T-cell (primary cell): ENCODE measurements at regions not wholly inside any gene's neighbourhood (a gene's known extent, or its start where the extent isn't known, plus 50 kb on each side); places are given as distances from the start of the nearest gene placed in this dataset.

Source experiments
- ATAC-seq, 4 experiments: fragments of 200-7000 bp in 3 of 4; fragments of 150-1000 bp in 1 of 4; cut with Tn5 transposase; replicated peaks in 1 of 4; 1 replicate in 3 of 4; 2 replicates in 1 of 4; pipeline ENCODE4 v1.10.0; 2021; ENCODE audit warnings: moderate library complexity in 3 of 4, mild to moderate bottlenecking in 2 of 4, moderate number of reproducible peaks in 1 of 4
- CTCF ChIA-PET, 2 donors: fragments of 300-600 bp; sonication (Branson Sonifier 250); formaldehyde crosslinking; loops; one replicate each; lab custom pipeline; 2022; ENCODE audit warnings: antibody characterized with exemption in 2 of 2; lab: Charles Lee
- POLR2A ChIA-PET, 2 donors: fragments of 300-600 bp; sonication (Branson Sonifier 250); formaldehyde crosslinking; loops; one replicate each; lab custom pipeline; 2022; ENCODE audit warnings: antibody characterized with exemption in 2 of 2; lab: Charles Lee
- DNase-seq, 35 experiments: peaks; one replicate each; pipeline versions ENCODE4 v3.0.0 to v3.0.0-alpha.2; 2013 to 2023
- H3K27ac ChIP-seq: one replicate; pipeline ENCODE4 v1.5.1; 2013; ENCODE audit warnings: low read length
- H3K27me3 ChIP-seq, 2 experiments: replicated peaks in 1 of 2; 1 replicate in 1 of 2; 2 replicates in 1 of 2; pipeline versions ENCODE4 v1.6.1 to v1.7.0; 2013; ENCODE audit warnings: low read length in 1 of 2, mixed read lengths in 1 of 2; ENCODE audit not compliant: control insufficient read depth in 2 of 2, insufficient read depth in 2 of 2; ENCODE audit errors: extremely low read depth in 1 of 2
- H3K36me3 ChIP-seq, 2 donors: 1 replicate in 1 of 2; 2 replicates in 1 of 2; pipeline versions ENCODE4 v1.6.1 to v1.7.0; 2013; ENCODE audit warnings: low read length in 1 of 2; ENCODE audit not compliant: control insufficient read depth in 2 of 2, insufficient read depth in 1 of 2; ENCODE audit errors: extremely low read depth in 1 of 2
- H3K4me1 ChIP-seq, 2 experiments: 1 replicate in 1 of 2; 2 replicates in 1 of 2; pipeline versions ENCODE4 v1.6.1 to v1.7.0; 2013; ENCODE audit warnings: low read length in 2 of 2, mixed read lengths in 1 of 2; ENCODE audit not compliant: insufficient read depth in 2 of 2, control insufficient read depth in 1 of 2; ENCODE audit errors: extremely low read depth in 1 of 2
- H3K4me3 ChIP-seq, 2 donors: 1 replicate in 1 of 2; 2 replicates in 1 of 2; pipeline versions ENCODE4 v1.5.1 to v1.7.0; 2013; ENCODE audit warnings: mild to moderate bottlenecking in 2 of 2, low read length in 1 of 2, moderate library complexity in 1 of 2; ENCODE audit not compliant: control insufficient read depth in 1 of 2; ENCODE audit errors: extremely low read depth in 1 of 2
- H3K9me3 ChIP-seq: 2 replicates; pipeline ENCODE4 v1.7.0; 2013
- H3K27ac Mint-ChIP-seq, 2 donors: one replicate each; pipeline ENCODE4 v1.8.0; 2020 to 2021; ENCODE audit warnings: mild to moderate bottlenecking in 2 of 2, mixed read lengths in 2 of 2
- H3K27me3 Mint-ChIP-seq, 2 donors: one replicate each; pipeline ENCODE4 v1.8.0; 2021 to 2022; ENCODE audit warnings: mixed read lengths in 2 of 2
- H3K36me3 Mint-ChIP-seq: one replicate; pipeline ENCODE4 v1.8.0; 2021; ENCODE audit warnings: mixed read lengths
- H3K4me1 Mint-ChIP-seq, 3 donors: one replicate each; pipeline ENCODE4 v1.8.0; 2020 to 2022; ENCODE audit warnings: mixed read lengths in 3 of 3, mild to moderate bottlenecking in 1 of 3
- H3K4me3 Mint-ChIP-seq, 3 donors: one replicate each; pipeline ENCODE4 v1.8.0; 2020 to 2022; ENCODE audit warnings: mild to moderate bottlenecking in 3 of 3, mixed read lengths in 3 of 3, moderate library complexity in 3 of 3
- H3K9me3 Mint-ChIP-seq, 3 donors: one replicate each; pipeline ENCODE4 v1.8.0; 2020 to 2022; ENCODE audit warnings: mixed read lengths in 3 of 3
- WGBS: methylation state at CpG from one replicate; pipeline ENCODE4 v1.1.5; 2013; ENCODE audit warnings: missing lambda C conversion rate; ENCODE audit not compliant: insufficient coverage; 5-methylcytosine and 5-hydroxymethylcytosine counted together

DNA sequence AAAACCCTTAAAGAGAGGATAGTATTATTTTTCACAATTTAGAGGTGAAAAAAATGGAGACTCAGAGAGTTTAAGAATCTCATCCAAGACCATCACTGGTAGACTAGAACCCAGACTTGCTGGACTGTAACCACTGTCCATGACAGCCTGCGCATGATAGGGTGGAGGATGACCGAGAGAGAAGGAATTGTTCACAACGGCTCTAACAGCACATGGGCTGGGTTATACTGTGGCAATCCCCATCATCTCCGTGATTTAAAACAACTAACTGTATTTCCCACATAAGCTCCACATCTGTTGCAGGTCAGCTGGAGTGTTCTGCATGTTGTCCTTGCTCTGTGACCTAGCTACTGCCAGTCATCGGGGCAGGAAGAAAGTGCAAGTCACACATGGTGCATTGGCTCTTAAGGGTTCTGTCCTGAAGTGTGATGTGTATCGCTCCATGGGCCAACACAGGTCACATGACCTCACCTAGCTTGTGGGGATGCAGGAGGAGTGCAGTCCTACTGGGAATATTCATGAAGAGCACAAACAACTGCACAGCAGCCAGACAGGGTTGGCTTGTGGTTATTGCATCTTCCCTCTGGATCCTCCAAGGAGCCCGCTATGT, 131.2 kb upstream of the MPHOSPH6 start:
- CTCF ChIA-PET = no interaction called here
- peaks cover 0 to 4% (median 0%) of the 10 kb centered on the region in 3 donors for H3K9me3 Mint-ChIP-seq
- no peak for DNase-seq
- Histone ChIP-seq H3K4me3 (no peak overlapping the region), H3K36me3 (no peaks in the 10 kb centered on the region), H3K27me3 (peaks cover 0 to 3% of the 10 kb centered on the region in 2 experiments), H3K9me3 (no peaks in the 10 kb centered on the region), H3K4me1 (no peaks in the 10 kb centered on the region), H3K27ac (no peak overlapping the region)
- H3K36me3 Mint-ChIP-seq = no peaks in the 10 kb centered on the region
- no peak overlapping the region for H3K4me3 Mint-ChIP-seq
- POLR2A ChIA-PET = no interaction called here
- WGBS = 95% methylated on average over 5 of the region's 7 CpGs
- no peak for ATAC-seq
- H3K4me1 Mint-ChIP-seq = no peaks in the 10 kb centered on the region
- no peaks in the 10 kb centered on the region for H3K27me3 Mint-ChIP-seq
- no peak overlapping the region for H3K27ac Mint-ChIP-seq

DNA sequence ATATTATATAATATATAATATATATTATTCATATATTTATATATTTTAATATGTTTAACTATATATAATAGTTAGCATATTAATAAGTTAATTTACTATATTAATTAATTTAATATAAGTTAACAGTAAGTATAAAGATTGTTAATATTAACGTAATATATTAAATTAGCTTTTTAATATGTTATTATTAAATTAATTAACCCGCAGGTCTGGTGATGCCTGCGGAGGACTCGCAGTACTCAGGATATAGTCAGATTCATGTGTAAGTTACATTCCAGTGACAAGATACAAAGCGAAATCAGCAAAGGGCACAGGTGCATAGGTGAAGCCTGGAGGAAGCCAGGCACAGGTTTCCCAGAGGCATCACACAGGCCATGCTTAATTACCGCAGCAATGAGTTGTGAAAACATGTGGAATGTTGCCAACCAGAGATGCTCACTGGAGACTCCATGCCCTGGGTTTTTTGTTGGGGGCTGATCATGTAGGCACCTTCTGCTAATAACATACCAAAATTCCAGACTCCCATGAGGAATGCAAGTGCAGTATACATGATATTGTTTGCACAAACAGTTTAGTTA, 130.4 kb upstream of the MPHOSPH6 start:
- ATAC-seq = no peak
- no peak overlapping the region for H3K4me3 Mint-ChIP-seq
- H3K27ac Mint-ChIP-seq = no peak overlapping the region
- no peaks in the 10 kb centered on the region for H3K4me1 Mint-ChIP-seq
- H3K36me3 Mint-ChIP-seq = no peaks in the 10 kb centered on the region
- ChIA-PET CTCF (no interaction called here), POLR2A (no interaction called here)
- H3K9me3 Mint-ChIP-seq = peaks cover 0 to 4% (median 0%) of the 10 kb centered on the region in 3 donors
- 100% methylated on average over 2 of the region's 6 CpGs for WGBS
- H3K27ac ChIP-seq = no peak overlapping the region
- H3K9me3 ChIP-seq = no peaks in the 10 kb centered on the region
- H3K4me1 ChIP-seq = no peaks in the 10 kb centered on the region
- no peak overlapping the region for H3K4me3 ChIP-seq
- H3K27me3 ChIP-seq = peaks cover 0 to 3% of the 10 kb centered on the region in 2 experiments
- H3K27me3 Mint-ChIP-seq = no peaks in the 10 kb centered on the region
- H3K36me3 ChIP-seq = no peaks in the 10 kb centered on the region
- no peak for DNase-seq

GRCh38 chr16:82298472-82298871, 128.4 kb upstream of the MPHOSPH6 start:
- Mint-ChIP-seq H3K4me3 (no peak overlapping the region), H3K36me3 (no peaks in the 10 kb centered on the region), H3K9me3 (peaks cover 0 to 4% (median 0%) of the 10 kb centered on the region in 3 donors), H3K4me1 (no peaks in the 10 kb centered on the region), H3K27ac (no peak overlapping the region), H3K27me3 (peaks cover 0 to 4% of the 10 kb centered on the region in 2 donors)
- H3K4me3 ChIP-seq = no peak overlapping the region
- 72% methylated on average over 4 of the region's 5 CpGs for WGBS
- CTCF ChIA-PET = interaction anchor here in 1 of 2 donors (0.5 kb wide), 1 partner anchor 287 kb away, joined by 3 read pairs; the partner anchor contains the start of gene SDR42E1
- no peak overlapping the region for H3K27ac ChIP-seq
- no peaks in the 10 kb centered on the region for H3K4me1 ChIP-seq
- DNase-seq (no peak), ATAC-seq (no peak)
- H3K9me3 ChIP-seq = no peaks in the 10 kb centered on the region
- no peaks in the 10 kb centered on the region for H3K36me3 ChIP-seq
- peaks cover 0 to 3% of the 10 kb centered on the region in 2 experiments for H3K27me3 ChIP-seq
- POLR2A ChIA-PET = no interaction called here

GRCh38 chr16:82295290-82296201, 125.5 kb upstream of the MPHOSPH6 start:
- H3K4me1 ChIP-seq = no peaks in the 10 kb centered on the region
- Mint-ChIP-seq H3K9me3 (no peaks in the 10 kb centered on the region), H3K4me1 (no peaks in the 10 kb centered on the region), H3K36me3 (no peaks in the 10 kb centered on the region), H3K27ac (no peak overlapping the region), H3K27me3 (peaks cover 1 to 8% of the 10 kb centered on the region in 2 donors), H3K4me3 (no peak overlapping the region)
- no peak for ATAC-seq
- peaks cover 0 to 7% of the 10 kb centered on the region in 2 experiments for H3K27me3 ChIP-seq
- H3K4me3 ChIP-seq = no peak overlapping the region
- no peak overlapping the region for H3K27ac ChIP-seq
- H3K9me3 ChIP-seq = no peaks in the 10 kb centered on the region
- DNase-seq = no peak
- ChIA-PET POLR2A (interaction anchor here in 1 of 2 donors (0.6 kb wide), 1 partner anchor 16 kb away, joined by 3 read pairs; no protein-coding TSS in a partner anchor), CTCF (interaction anchor here in 1 of 2 donors (0.6 kb wide), 1 partner anchor 187 kb away, joined by 3 read pairs; no protein-coding TSS in a partner anchor)
- 89% methylated on average over 3 of the region's 9 CpGs for WGBS
- H3K36me3 ChIP-seq = no peaks in the 10 kb centered on the region

DNA sequence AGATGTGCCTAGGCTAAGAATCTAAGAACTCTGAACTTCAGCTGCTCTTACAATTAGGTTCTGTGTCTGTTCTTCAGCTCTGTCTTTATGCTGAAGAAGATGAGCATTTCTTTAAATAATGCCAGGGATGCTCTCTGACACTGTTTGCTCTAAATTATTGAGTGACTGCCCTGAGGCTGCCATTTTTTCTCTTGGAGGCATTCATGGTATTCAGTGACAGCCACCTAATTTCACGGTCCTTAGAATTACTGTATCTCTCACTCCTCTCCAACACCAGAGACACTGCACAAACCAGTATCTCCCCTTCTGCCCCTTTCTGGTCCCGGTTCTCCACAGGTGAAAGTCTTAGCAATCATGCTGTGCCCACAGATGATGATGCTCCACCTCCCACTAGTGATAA, 123.6 kb upstream of the MPHOSPH6 start:
- ATAC-seq = no peak
- no peak for DNase-seq
- Mint-ChIP-seq H3K36me3 (no peaks in the 10 kb centered on the region), H3K9me3 (no peaks in the 10 kb centered on the region), H3K27ac (no peak overlapping the region), H3K4me3 (no peak overlapping the region), H3K4me1 (no peaks in the 10 kb centered on the region), H3K27me3 (peaks cover 1 to 12% of the 10 kb centered on the region in 2 donors)
- Histone ChIP-seq H3K4me1 (no peaks in the 10 kb centered on the region), H3K36me3 (no peaks in the 10 kb centered on the region), H3K27ac (no peak overlapping the region), H3K4me3 (no peak overlapping the region), H3K9me3 (no peaks in the 10 kb centered on the region), H3K27me3 (peaks cover 0 to 7% of the 10 kb centered on the region in 2 experiments)
- ChIA-PET CTCF (no interaction called here), POLR2A (no interaction called here)
- WGBS = 75% methylated on average over 2 of the region's 2 CpGs

GRCh38 chr16:82287937-82288336, 117.9 kb upstream of the MPHOSPH6 start:
- ChIA-PET POLR2A (no interaction called here), CTCF (no interaction called here)
- peaks cover 1 to 12% of the 10 kb centered on the region in 2 donors for H3K27me3 Mint-ChIP-seq

More at GRCh38 chr16:82287937-82288336, 117.9 kb upstream of the MPHOSPH6 start:
- no peaks in the 10 kb centered on the region for H3K9me3 Mint-ChIP-seq
- no peak overlapping the region for H3K4me3 Mint-ChIP-seq
- no peak overlapping the region for H3K27ac Mint-ChIP-seq
- Histone ChIP-seq H3K36me3 (no peaks in the 10 kb centered on the region), H3K4me1 (no peaks in the 10 kb centered on the region), H3K9me3 (no peaks in the 10 kb centered on the region), H3K27me3 (peaks cover 0 to 2% of the 10 kb centered on the region in 2 experiments), H3K4me3 (no peak overlapping the region), H3K27ac (no peak overlapping the region)
- no peak for DNase-seq
- H3K36me3 Mint-ChIP-seq = no peaks in the 10 kb centered on the region
- WGBS = no CpG with 5 or more reads among the region's 3 CpGs
- no peaks in the 10 kb centered on the region for H3K4me1 Mint-ChIP-seq
- ATAC-seq = no peak
